HepG2 (cell line): ENCODE measurements at regions not wholly inside any gene's neighbourhood (a gene's known extent, or its start where the extent isn't known, plus 50 kb on each side); places are given as distances from the start of the nearest gene placed in this dataset.
A peak's percentile ranks its signal among the peaks of the same experiment; 100 is the strongest.

Source experiments
- BCL6 ChIP-seq: IDR thresholded peaks from 2 replicates; pipeline ENCODE4 v1.6.1; 2016; ENCODE audit warnings: missing genetic modification reagents, missing compliant biosample characterization
- FOXO1 ChIP-seq: sonication (generic); formaldehyde crosslinking; IDR thresholded peaks from 2 replicates; pipeline ENCODE4 v1.4.0; 2020; ENCODE audit warnings: missing genetic modification reagents
- FOXO4 ChIP-seq: sonication (generic); formaldehyde crosslinking; conservative IDR thresholded peaks from 2 replicates; pipeline ENCODE4 v1.8.1; 2023; ENCODE audit warnings: missing genetic modification reagents
- GATAD1 ChIP-seq: IDR thresholded peaks from 2 replicates; pipeline ENCODE4 v1.6.1; 2016; ENCODE audit warnings: missing genetic modification reagents, missing compliant biosample characterization
- MIXL1 ChIP-seq: IDR thresholded peaks from 2 replicates; pipeline ENCODE4 v1.6.1; 2016
- NONO ChIP-seq, 2 experiments: fragments of 450-650 bp in 1 of 2; sonication (generic) in 1 of 2; formaldehyde crosslinking in 1 of 2; IDR thresholded peaks in 1 of 2; conservative IDR thresholded peaks in 1 of 2; 2 replicates each; pipeline versions ENCODE4 v1.6.1 to v1.8.0; 2017 to 2022; ENCODE audit warnings: mild to moderate bottlenecking in 1 of 2, missing genetic modification reagents in 1 of 2, moderate library complexity in 1 of 2
- POGK ChIP-seq: sonication (generic); formaldehyde crosslinking; conservative IDR thresholded peaks from 2 replicates; pipeline ENCODE4 v1.8.0; 2022; ENCODE audit warnings: mild to moderate bottlenecking, moderate library complexity, missing genetic modification reagents
- THRA ChIP-seq: sonication (generic); formaldehyde crosslinking; IDR thresholded peaks from 2 replicates; pipeline ENCODE4 v1.4.0; 2020; ENCODE audit warnings: missing genetic modification reagents, borderline replicate concordance
- TMF1 ChIP-seq: sonication (generic); formaldehyde crosslinking; IDR thresholded peaks from 2 replicates; pipeline ENCODE4 v1.8.1; 2022; ENCODE audit warnings: low read depth, missing genetic modification reagents
- TOPORS ChIP-seq: sonication (generic); formaldehyde crosslinking; IDR thresholded peaks from 2 replicates; pipeline ENCODE4 v1.8.0; 2023; ENCODE audit warnings: mild to moderate bottlenecking, missing genetic modification reagents
- ZKSCAN5 ChIP-seq: sonication (generic); formaldehyde crosslinking; IDR thresholded peaks from 2 replicates; pipeline ENCODE4 v1.5.1; 2020; ENCODE audit warnings: mild to moderate bottlenecking, missing genetic modification reagents
- ZNF124 ChIP-seq: sonication (generic); formaldehyde crosslinking; IDR thresholded peaks from 2 replicates; pipeline ENCODE4 v1.4.0; 2020; ENCODE audit warnings: missing genetic modification reagents
- ZNF343 ChIP-seq: sonication (generic); formaldehyde crosslinking; IDR thresholded peaks from 2 replicates; pipeline ENCODE4 v1.4.0; 2020; ENCODE audit warnings: mild to moderate bottlenecking, missing genetic modification reagents
- TF ChIP-seq, protein P1 (sequence below): sonication (generic); formaldehyde crosslinking; IDR thresholded peaks from 2 replicates; pipeline ENCODE4 v1.5.0; 2020; ENCODE audit warnings: mild to moderate bottlenecking, missing genetic modification reagents, borderline replicate concordance
- TF ChIP-seq, protein P2 (sequence below), 2 experiments: fragments of 450-650 bp in 1 of 2; sonication (generic) in 1 of 2; formaldehyde crosslinking; IDR thresholded peaks; 2 replicates each; pipeline versions ENCODE4 v1.5.0 to v1.8.0; 2020 to 2022; ENCODE audit warnings: mild to moderate bottlenecking in 1 of 2, missing genetic modification reagents in 1 of 2
- TF ChIP-seq, protein P3 (sequence below): sonication (generic); formaldehyde crosslinking; IDR thresholded peaks from 2 replicates; pipeline ENCODE4 v1.4.0; 2020; ENCODE audit warnings: missing genetic modification reagents, borderline replicate concordance

GRCh38 chr4:157992948-157993839 is 179.6 kb downstream of the GASK1B start (continued):
- TF ChIP-seq THRA (CRISPR knock-in tag) (peak; percentile 53; the same call in 1 of the 2 replicates), TMF1 (CRISPR knock-in tag) (no peak), MIXL1 (CRISPR knock-in tag) (peak; percentile 55; the same call in 1 of the 2 replicates), ZKSCAN5 (no peak), POGK (CRISPR knock-in tag) (no peak), NONO (IDR thresholded peaks at IDR 0.05) (no peak), NONO (CRISPR knock-in tag; conservative IDR thresholded peaks at IDR 0.05) (no peak), ZNF343 (no peak), ZNF124 (CRISPR knock-in tag) (no peak), TOPORS (no peak), GATAD1 (CRISPR knock-in tag) (no peak), FOXO1 (CRISPR knock-in tag) (peak; percentile 12; the same call in 1 of the 2 replicates), BCL6 (CRISPR knock-in tag) (0 out of 2 replicates have a peak, but pooled peaks have one; percentile 13), FOXO4 (CRISPR knock-in tag) (no peak)
- TF ChIP-seq, protein P1, sequence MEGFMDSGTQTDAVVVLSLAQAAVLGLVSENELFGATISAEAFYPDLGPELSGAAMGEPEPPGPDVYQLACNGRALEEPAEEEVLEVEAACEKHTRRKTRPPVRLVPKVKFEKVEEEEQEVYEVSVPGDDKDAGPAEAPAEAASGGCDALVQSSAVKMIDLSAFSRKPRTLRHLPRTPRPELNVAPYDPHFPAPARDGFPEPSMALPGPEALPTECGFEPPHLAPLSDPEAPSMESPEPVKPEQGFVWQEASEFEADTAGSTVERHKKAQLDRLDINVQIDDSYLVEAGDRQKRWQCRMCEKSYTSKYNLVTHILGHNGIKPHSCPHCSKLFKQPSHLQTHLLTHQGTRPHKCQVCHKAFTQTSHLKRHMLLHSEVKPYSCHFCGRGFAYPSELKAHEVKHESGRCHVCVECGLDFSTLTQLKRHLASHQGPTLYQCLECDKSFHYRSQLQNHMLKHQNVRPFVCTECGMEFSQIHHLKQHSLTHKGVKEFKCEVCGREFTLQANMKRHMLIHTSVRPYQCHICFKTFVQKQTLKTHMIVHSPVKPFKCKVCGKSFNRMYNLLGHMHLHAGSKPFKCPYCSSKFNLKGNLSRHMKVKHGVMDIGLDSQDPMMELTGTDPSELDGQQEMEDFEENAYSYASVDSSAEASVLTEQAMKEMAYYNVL (CRISPR knock-in tag) = 0 out of 2 replicates have a peak, but pooled peaks have one; percentile 22
- TF ChIP-seq, protein P2, sequence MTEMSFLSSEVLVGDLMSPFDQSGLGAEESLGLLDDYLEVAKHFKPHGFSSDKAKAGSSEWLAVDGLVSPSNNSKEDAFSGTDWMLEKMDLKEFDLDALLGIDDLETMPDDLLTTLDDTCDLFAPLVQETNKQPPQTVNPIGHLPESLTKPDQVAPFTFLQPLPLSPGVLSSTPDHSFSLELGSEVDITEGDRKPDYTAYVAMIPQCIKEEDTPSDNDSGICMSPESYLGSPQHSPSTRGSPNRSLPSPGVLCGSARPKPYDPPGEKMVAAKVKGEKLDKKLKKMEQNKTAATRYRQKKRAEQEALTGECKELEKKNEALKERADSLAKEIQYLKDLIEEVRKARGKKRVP (CRISPR knock-in tag; IDR thresholded peaks at IDR 0.05) = no peak
- TF ChIP-seq, protein P3, sequence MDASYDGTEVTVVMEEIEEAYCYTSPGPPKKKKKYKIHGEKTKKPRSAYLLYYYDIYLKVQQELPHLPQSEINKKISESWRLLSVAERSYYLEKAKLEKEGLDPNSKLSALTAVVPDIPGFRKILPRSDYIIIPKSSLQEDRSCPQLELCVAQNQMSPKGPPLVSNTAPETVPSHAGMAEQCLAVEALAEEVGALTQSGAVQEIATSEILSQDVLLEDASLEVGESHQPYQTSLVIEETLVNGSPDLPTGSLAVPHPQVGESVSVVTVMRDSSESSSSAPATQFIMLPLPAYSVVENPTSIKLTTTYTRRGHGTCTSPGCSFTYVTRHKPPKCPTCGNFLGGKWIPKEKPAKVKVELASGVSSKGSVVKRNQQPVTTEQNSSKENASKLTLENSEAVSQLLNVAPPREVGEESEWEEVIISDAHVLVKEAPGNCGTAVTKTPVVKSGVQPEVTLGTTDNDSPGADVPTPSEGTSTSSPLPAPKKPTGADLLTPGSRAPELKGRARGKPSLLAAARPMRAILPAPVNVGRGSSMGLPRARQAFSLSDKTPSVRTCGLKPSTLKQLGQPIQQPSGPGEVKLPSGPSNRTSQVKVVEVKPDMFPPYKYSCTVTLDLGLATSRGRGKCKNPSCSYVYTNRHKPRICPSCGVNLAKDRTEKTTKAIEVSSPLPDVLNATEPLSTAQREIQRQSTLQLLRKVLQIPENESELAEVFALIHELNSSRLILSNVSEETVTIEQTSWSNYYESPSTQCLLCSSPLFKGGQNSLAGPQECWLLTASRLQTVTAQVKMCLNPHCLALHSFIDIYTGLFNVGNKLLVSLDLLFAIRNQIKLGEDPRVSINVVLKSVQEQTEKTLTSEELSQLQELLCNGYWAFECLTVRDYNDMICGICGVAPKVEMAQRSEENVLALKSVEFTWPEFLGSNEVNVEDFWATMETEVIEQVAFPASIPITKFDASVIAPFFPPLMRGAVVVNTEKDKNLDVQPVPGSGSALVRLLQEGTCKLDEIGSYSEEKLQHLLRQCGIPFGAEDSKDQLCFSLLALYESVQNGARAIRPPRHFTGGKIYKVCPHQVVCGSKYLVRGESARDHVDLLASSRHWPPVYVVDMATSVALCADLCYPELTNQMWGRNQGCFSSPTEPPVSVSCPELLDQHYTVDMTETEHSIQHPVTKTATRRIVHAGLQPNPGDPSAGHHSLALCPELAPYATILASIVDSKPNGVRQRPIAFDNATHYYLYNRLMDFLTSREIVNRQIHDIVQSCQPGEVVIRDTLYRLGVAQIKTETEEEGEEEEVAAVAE (CRISPR knock-in tag) = no peak
